ENCODE measurements at regions not wholly inside any gene's neighbourhood (a gene's known extent, or its start where the extent isn't known, plus 50 kb on each side); places are given as distances from the start of the nearest gene placed in this dataset.

GRCh38 chr16:85401370-85401916 is 211.7 kb upstream of the GSE1 start:
- WGBS (ENCODE audit: insufficient coverage): 92% methylated on average over 16 of the region's 16 CpGs
- H3K36me3 Mint-ChIP-seq: no peaks in the 10 kb centered on the region
- no peak overlapping the region for H3K4me3 ChIP-seq (ENCODE audit: low read length)
- H3K9me3 Mint-ChIP-seq: no peaks in the 10 kb centered on the region
- intact Hi-C loops (cut with micrococcal nuclease): no loop called here
- no peak overlapping the region for H3K27ac ChIP-seq (ENCODE audit: low read length)
- peaks cover 0 to 4% of the 10 kb centered on the region in 2 donors for H3K27me3 Mint-ChIP-seq (ENCODE audit: low read depth in 2 of 2)
- no peaks in the 10 kb centered on the region for H3K4me1 Mint-ChIP-seq
- H3K27me3 ChIP-seq (ENCODE audit: control insufficient read depth, insufficient read depth, low read length): no peaks in the 10 kb centered on the region
- H3K9me3 ChIP-seq (ENCODE audit: control insufficient read depth, insufficient read depth, low read length): no peaks in the 10 kb centered on the region
- no peak overlapping the region for H3K27ac Mint-ChIP-seq
- TF ChIP-seq, protein P1, sequence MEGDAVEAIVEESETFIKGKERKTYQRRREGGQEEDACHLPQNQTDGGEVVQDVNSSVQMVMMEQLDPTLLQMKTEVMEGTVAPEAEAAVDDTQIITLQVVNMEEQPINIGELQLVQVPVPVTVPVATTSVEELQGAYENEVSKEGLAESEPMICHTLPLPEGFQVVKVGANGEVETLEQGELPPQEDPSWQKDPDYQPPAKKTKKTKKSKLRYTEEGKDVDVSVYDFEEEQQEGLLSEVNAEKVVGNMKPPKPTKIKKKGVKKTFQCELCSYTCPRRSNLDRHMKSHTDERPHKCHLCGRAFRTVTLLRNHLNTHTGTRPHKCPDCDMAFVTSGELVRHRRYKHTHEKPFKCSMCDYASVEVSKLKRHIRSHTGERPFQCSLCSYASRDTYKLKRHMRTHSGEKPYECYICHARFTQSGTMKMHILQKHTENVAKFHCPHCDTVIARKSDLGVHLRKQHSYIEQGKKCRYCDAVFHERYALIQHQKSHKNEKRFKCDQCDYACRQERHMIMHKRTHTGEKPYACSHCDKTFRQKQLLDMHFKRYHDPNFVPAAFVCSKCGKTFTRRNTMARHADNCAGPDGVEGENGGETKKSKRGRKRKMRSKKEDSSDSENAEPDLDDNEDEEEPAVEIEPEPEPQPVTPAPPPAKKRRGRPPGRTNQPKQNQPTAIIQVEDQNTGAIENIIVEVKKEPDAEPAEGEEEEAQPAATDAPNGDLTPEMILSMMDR (IDR thresholded peaks at IDR 0.05): no peak
- no peaks in the 10 kb centered on the region for H3K4me1 ChIP-seq (ENCODE audit: control insufficient read depth, insufficient read depth, low read length)
- no peak overlapping the region for H3K4me3 Mint-ChIP-seq
- H3K36me3 ChIP-seq (ENCODE audit: control insufficient read depth, insufficient read depth, low read length): no peaks in the 10 kb centered on the region
- no peak for ATAC-seq
- peak in 1 of 2 donors; percentile 9 for DNase-seq

DNA sequence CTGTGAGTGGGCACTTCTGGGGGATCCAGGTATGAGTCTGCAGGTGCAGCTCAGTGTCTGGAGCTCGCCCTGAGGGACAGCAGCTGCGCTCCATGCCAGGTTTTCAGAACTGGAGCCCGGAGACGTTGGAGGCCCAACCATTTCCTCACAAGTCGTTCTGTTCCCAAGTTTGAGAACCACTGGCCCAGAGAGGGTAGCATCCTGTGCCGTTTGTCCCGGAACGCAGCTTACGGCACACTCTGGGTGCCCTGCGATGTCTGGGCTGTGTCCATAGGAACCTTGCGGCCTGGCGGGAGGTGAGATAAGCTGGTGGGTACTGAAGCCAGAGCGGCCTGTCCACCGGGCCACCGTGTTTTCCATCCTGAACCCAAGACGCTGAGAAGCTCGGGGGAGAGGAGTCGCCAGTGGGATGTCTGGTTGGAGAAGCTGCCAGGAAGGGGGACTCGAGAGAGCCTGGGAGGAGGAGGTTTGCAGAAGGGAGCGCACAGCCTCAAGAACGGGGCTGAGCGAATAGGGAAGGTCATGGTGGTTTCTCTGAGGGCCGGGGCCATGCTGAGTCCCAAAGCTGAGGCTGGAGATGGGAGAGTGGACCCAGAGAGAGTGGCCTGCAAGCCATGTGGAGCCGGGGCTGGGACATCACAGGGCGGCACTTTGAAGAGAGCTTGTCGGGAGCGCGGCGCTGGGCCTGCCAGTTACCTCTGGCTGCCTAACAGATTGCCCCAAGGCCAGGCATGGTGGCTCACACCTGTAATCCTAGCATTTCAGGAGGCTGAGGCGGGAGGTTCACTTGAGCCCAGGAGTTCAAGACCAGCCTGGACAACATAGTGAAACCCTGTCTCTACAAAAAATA is 211.0 kb upstream of the GSE1 start:
- H3K4me1 ChIP-seq (ENCODE audit: control insufficient read depth, insufficient read depth, low read length): no peaks in the 10 kb centered on the region
- H3K9me3 ChIP-seq (ENCODE audit: control insufficient read depth, insufficient read depth, low read length): no peaks in the 10 kb centered on the region
- H3K27me3 Mint-ChIP-seq (ENCODE audit: low read depth in 2 of 2): no peaks in the 10 kb centered on the region
- 94% methylated on average over 30 of the region's 30 CpGs for WGBS (ENCODE audit: insufficient coverage)
- ATAC-seq (no peak), DNase-seq (peak in 1 of 2 donors; percentile 6)
- no peak overlapping the region for H3K4me3 ChIP-seq (ENCODE audit: low read length)
- TF ChIP-seq, protein P1 (IDR thresholded peaks at IDR 0.05): no peak
- no peaks in the 10 kb centered on the region for H3K36me3 ChIP-seq (ENCODE audit: control insufficient read depth, insufficient read depth, low read length)
- no peaks in the 10 kb centered on the region for H3K36me3 Mint-ChIP-seq
- no peaks in the 10 kb centered on the region for H3K27me3 ChIP-seq (ENCODE audit: control insufficient read depth, insufficient read depth, low read length)
- H3K9me3 Mint-ChIP-seq: no peaks in the 10 kb centered on the region
- no peak overlapping the region for H3K27ac Mint-ChIP-seq
- no peak overlapping the region for H3K4me3 Mint-ChIP-seq
- intact Hi-C loops (cut with micrococcal nuclease): no loop called here
- no peak overlapping the region for H3K27ac ChIP-seq (ENCODE audit: low read length)
- H3K4me1 Mint-ChIP-seq: no peaks in the 10 kb centered on the region

DNA sequence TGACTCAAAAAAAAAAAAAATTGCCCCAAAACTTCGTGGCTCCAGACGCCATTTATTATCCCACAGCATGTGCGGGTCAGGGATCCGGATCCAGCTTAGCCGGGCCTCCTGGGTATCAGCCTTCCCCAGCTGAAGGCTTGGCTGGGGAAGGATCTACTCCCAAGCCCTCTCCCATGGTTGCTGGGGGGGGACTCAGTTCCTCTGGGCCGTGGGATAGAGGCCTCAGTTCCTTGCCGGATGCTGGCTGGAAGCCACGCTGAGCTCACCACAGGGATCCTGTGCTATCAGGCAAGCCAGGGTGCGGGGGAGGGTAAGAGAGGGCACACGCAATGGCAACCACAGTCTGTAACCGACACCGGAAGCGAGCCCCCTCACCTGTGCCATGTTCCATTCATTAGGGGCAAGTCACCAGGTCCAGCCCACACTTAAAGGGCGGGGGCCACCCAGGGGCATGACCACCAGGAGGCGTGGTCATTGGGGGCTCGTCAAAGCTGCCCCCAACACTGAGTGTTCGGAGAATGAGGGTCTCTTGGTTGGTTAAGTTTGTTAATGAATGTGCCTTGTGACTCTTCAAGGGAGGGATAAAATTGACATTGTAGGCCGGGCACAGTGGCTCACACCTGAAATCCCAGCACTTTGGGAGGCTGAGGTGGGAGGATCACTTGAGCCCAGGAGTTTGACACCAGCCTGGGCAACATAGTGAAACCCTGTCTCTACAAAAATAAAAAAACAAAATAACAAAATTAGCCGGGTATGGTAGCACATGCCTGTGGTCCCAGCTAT is 210.0 kb upstream of the GSE1 start:
- Histone ChIP-seq H3K9me3 (ENCODE audit: control insufficient read depth, insufficient read depth, low read length) (no peaks in the 10 kb centered on the region), H3K4me1 (ENCODE audit: control insufficient read depth, insufficient read depth, low read length) (no peaks in the 10 kb centered on the region), H3K27ac (ENCODE audit: low read length) (no peak overlapping the region), H3K4me3 (ENCODE audit: low read length) (no peak overlapping the region), H3K27me3 (ENCODE audit: control insufficient read depth, insufficient read depth, low read length) (no peaks in the 10 kb centered on the region), H3K36me3 (ENCODE audit: control insufficient read depth, insufficient read depth, low read length) (no peaks in the 10 kb centered on the region)
- no peak for ATAC-seq
- H3K4me1 Mint-ChIP-seq: no peaks in the 10 kb centered on the region
- no peaks in the 10 kb centered on the region for H3K36me3 Mint-ChIP-seq
- intact Hi-C loops (cut with micrococcal nuclease): no loop called here
- TF ChIP-seq, protein P1 (IDR thresholded peaks at IDR 0.05): no peak
- H3K9me3 Mint-ChIP-seq: no peaks in the 10 kb centered on the region
- no peak overlapping the region for H3K4me3 Mint-ChIP-seq
- DNase-seq: peak in 1 of 2 donors; percentile 4
- WGBS (ENCODE audit: insufficient coverage): 46% methylated on average over 19 of the region's 19 CpGs
- no peaks in the 10 kb centered on the region for H3K27me3 Mint-ChIP-seq (ENCODE audit: low read depth in 2 of 2)
- no peak overlapping the region for H3K27ac Mint-ChIP-seq
